HG03469 (cell line): ENCODE measurements at regions not wholly inside any gene's neighbourhood (a gene's known extent, or its start where the extent isn't known, plus 50 kb on each side); places are given as distances from the start of the nearest gene placed in this dataset.
"Not testable (repeated sequence)": the region's sequence is repeated elsewhere in the genome, so short reads cannot be mapped to it uniquely, and the experiment has no call there.

ENCODE experiments used
- ATAC-seq: cut with Tn5 transposase; IDR thresholded peaks from one replicate; pipeline ENCODE4 v1.9.1; 2021; ENCODE audit warnings: mild to moderate bottlenecking, moderate library complexity, moderate number of reproducible peaks; ENCODE audit not compliant: unreplicated experiment

DNA sequence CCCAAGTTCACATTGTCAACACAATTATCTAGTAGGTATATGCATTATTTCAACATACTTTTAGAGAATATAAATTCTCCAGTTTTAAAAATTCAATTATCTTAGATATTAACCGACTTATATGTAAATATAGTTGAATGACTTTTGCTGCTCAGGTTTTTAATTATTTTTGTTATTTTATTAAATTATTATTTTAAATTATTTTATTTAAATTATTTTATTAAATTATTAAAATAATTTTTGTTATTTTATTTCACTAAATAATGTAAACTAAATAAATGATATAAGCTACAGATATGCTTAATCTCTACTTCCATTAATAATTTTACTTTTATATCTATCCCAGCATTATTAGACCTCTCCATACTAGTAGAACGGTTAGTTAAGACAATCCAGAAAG is 544.3 kb upstream of the ARRDC3 start:
- ATAC-seq, result no peak

DNA sequence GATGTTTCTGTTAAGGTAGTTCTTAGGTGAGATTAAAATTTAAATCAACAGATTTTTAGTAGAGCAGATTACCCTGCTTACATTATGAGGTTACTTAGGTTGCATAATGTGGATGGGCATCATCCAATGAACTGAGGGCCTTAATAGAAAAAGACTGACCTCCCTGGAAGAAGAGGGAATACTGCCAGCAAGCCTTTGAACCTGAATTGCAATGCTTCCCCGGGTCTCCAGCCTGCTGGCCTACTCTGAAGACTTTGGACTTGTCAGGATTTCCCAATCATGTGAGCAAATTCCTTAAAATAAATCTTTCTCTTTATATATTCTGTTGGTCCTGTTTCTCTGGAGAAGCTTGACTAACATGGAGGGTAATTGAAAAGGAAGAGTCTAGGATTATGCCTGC is 542.1 kb upstream of the ARRDC3 start:
- ATAC-seq, result no peak

DNA sequence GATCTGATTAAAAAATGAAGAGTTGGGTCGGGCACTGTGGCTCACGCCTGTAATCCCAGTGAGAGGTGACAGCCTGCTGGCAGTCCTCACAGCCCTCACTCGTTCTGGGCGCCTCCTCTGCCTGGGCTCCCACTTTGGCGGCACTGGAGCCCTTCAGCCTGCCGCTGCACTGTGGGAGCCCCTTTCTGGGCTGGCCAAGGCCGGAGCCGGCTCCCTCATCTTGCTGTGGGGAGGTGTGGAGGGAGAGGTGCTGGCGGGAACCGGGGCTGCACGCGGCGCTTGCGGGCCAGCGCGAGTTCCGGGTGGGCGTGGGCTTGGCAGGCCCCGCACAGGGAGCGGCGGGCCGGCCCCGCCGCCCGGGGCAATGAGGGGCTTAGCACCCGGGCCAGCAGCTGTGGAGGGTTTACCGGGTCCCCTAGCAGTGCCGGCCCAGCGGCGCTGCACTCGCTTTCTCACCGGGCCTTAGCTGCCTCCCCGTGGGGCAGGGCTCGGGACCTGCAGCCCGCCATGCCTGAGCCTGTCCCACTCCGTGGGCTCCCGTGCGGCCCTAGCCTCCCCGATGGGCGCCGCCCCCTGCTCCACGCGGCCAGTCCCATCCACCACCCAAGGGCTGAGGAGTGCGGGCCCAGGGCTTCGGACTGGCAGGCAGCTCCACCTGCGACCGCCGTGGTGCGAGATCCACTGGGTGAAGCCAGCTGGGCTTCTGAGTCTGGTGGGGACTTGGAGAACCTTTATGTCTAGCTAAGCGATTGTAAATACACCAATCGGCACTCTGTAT is 534.1 kb upstream of the ARRDC3 start:
- not testable (repeated sequence) for ATAC-seq

DNA sequence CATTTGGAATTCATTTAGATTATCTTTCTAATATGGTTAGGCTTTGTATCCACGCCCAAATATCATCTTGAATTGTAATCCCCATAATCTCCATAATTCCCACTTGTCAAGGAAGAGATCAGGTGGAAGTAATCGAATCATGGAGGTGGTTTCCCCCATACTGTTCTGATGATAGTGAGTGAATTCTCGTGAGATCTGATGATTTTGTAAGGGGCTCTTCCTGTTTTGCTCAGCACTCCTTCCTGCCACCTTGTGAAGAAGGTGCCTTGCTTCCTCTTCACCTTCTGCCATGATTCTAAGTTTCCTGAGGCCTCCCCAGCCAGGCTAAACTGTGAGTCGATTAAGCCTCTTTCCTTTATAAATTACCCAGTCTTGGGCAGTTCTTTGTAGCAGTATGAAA is 527.5 kb upstream of the ARRDC3 start:
- no peak for ATAC-seq

DNA sequence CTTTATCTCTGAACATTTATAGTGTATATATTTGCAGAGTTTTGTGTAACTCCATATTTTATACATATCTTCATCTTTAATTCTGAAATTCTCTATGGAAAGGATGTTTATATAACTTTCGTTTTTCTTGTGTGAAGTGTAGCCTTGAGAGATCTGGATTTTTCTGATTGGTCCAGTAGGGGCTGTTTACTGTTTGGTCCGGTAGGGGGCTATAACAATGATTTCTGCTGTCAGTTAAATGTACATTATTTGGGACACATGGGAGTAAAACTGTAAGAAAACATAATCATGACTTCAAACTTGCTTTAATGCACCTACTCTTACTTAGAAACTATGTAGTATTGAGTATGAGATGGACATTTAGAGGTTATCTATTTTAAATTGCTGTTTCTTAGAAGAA is 527.1 kb upstream of the ARRDC3 start:
- no peak for ATAC-seq

DNA sequence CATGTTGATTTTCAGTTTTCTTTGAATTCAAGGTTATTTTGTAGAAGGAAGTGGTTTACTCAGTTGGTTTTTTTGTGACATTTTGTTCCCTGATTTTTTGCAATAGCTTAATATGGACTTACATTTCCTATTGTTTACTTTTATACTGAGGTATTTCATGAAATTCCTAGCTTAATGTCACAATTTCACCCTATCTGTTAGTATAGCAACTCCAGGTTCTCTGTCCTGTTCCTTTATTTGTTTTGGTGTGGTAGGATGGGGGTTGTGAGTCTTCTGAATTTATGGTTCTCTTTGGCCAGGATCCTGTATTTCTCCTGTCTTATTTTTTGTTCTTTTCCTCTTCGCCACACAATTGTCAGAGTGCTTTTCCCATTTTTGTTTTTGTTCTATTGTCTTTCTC is 523.4 kb upstream of the ARRDC3 start:
- no peak for ATAC-seq

DNA sequence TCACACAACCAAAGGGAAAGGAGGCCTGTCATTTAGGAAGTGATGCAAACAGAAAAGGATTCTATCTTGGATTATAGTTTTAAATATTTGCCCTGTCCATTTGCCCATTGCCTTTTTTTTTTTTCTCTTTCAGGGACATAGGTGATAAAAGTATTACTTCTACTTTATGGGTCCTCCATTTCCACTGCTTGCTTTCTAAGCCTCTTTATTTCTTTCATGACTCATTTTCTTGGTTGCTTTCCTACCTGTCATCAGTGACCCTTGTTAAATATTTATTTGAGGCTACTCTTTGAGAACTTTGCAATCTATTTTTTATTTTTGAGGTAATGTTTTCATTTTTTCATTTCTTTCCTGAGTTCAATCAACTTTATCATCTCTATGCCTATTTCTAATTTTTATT is 522.9 kb upstream of the ARRDC3 start:
- ATAC-seq, result no peak

DNA sequence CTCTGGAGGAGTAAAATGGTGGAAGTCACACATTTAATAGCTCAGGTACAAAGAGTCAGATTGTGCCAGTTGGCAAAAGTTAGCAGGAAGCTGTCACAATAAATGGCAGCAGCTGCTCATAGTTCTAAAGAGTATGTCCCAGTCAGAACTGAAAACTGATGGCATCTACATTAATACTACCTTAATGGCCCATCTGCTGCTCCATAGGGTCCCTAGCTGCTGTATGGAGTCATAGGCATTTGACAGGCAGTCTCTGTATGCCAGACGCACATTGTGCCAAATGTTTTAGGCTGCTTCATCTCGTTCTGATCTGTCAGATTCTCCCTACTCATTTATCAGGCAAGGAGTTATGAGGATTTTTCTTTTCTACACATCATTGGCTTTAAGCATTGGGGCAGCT is 515.8 kb upstream of the ARRDC3 start:
- ATAC-seq, result no peak

DNA sequence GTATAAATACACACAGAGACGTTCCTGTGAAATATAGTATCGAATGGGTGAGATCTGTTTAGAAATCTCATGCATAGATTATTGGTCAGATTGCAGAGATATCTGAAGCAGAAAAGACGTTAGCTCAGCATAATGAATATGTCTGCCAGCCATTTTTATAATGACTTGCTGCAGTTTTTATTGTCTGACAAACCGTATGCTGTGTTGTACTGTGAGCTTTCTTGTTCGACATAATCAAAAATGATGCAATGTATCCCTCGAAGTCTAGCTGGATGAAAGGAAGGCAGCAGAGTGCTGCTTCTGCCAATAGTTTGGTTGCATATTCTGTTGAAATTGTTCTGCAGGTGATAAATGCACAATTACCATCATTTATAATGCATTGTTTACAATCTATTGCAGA is 514.9 kb upstream of the ARRDC3 start:
- no peak for ATAC-seq

DNA sequence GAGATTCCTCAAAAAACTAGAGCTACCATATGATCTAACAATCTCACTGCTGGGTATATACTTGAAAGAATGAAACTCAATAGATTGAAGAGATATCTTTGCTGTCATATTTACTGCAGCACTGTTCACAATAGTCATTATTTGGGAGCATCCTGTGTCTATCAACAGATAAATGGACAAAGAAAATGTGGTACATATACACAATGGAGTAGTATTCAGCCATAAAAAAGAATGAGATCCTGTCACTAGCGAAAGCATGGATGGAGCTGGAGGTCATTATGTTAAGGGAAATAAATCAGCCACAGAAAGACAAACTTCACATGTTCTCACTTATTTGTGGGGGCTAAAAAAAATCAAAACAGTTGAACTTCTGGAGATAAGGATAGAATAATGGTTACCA is 505.7 kb upstream of the ARRDC3 start:
- no peak for ATAC-seq

DNA sequence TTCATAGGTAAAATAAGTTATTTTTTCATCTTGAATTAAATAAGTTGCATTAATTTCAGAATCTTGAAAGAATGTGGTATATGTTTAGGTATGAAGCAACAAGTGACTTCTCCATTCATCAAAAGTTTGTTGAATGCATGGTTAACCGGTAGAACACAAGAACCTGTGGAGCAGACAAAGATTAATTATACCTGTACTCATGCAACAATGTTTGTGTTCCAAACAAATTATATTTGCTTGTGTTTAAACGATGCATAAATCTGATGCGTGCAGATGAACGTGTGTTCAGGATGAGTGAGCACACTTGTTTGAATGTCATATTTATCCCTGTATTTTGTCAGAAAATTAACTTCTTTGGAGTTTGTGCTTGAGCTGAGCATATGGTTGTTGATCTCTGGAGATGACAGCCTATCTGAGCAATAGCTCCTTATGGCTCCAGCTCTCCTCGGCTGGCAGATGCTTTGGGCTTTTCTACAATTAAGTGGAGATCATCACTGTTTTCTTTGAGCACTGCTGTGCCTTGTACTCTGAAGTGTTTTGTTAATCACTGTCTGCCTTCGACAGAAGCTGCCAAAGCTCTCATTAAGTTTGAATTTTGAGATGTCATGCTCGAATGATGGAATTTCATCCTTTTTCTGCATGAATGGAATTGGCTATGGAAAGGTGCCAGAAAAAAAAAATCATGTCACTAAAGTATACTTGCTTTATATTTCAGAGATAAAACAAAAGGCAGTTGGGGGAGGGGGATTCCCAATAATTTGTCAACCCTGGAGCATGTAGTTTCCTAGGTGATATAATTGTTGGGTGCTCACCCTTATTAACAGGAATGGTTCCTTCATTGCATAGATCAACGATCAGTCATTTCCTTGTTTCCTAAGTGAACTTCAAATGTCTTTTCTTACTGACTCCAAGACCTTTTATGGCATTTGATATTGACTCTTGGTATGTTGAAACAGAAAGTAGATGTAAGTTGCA is 502.5 kb upstream of the ARRDC3 start:
- ATAC-seq, result no peak

DNA sequence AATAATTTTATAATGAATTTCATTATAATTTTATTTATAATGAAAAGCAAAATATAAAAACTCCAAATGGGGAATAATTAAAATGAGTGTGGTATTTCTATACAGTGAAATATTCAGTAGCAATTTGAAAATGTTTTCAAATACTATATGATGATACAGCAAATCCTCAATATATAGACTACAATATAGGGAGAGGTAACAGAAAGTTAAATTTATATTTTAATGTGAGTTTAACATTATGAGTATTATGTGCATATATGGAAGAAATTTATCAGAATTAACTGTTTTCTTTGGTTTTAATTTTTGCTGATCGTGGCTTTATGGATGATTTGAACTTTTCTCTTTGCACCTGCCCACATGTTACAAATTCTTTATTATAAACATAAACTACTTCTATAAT is 500.9 kb upstream of the ARRDC3 start:
- ATAC-seq, result no peak

DNA sequence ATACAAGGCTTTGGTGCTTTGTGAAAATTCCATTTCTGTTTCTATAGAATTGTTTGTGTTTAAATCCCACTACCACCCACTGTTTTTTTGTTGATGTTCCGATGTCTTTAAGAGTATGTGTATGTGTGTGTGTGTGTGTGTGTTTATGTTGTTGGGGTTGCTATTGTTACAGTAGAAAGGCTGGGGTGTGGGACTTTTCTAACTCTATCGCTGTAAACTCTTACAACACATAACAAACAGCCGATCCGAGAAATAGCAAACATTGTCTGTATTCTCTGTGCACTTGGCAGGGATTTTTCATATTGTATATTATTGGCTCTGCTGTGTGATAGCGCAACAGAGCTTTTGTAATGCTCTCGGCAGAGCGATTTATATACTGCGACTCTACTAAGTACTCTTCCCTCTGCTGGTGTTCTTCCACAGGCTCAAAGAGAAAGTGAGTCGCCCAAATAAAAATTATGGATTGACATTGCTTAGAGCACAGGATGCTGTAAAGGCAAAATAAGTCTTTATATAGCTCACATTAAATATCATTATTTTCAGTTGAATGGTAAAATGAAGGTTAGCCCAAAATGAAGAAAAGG is 492.2 kb upstream of the ARRDC3 start:
- no peak for ATAC-seq

DNA sequence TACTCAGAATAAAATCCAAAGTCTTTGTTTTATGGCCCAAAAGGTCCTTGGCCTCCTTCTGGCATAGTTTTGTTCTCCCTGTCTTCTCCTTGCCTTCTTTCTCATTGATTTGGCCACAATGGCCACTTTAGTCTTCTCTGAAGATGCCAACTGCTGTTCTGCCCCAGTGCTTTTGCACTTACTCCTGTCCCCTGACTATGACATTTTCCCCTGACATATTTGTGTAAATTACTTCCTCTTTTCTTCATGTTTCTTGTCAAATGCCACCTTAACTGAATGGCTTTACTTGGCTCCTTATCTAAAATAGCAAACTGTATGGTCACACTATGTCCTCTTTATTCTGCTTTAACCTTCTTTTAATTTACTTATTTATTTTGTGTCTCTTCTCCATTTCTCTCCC is 484.7 kb upstream of the ARRDC3 start:
- no peak for ATAC-seq

DNA sequence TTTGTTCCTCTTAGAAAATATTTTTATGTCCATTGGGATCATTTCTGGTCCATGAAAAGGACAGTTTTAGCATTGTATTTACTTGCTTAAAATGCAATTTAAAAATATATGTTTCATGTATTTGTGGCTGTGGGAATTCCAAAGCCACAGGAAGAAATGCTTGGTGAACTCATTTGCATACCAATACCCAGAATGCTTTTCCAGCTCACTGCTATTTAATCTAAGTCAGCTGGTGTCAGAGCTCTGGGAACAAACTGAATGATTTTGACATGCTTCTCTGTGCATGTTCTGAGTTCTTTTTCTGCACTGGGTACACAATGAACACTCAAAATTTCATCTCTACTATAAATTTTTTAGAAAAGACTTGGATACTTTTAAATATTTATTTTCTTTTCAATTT is 482.8 kb upstream of the ARRDC3 start:
- no peak for ATAC-seq

DNA sequence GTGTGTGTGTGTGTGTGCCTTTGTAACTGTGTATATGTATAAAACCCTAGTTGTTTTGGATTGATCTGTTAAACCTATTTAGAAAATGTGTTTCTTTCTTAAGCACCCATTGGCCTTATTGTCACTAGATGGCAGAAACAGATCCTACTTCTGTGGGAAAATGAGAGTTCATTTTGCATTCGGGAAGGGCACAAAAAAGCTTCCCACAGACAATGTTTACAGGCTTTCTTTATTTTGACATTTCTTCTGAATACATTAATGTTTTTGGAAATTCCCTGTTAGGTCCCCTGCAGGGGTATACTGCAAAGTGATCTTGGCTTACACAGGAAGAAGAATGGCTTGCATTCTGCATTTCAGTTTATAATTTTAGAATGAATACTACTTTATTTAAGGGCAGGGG is 481.8 kb upstream of the ARRDC3 start:
- no peak for ATAC-seq

DNA sequence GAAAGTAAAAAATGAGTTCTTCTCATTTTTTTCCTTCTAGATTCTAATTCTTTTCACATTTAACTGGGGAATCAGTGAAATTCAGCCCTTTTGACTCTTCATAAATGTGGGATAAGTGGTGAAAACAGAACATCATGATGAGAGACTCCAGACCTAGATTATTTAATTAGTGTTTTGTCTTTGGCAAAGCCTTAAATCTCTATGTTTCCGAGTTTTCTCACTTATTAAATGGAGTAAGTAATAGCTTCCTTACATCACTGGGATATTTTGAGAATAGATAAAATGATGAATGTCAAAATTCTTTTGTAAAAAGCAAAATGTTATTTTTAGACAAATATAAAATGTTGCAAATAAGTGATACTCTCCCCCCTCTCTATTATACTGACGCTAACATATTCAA is 468.6 kb upstream of the ARRDC3 start:
- ATAC-seq, result no peak

DNA sequence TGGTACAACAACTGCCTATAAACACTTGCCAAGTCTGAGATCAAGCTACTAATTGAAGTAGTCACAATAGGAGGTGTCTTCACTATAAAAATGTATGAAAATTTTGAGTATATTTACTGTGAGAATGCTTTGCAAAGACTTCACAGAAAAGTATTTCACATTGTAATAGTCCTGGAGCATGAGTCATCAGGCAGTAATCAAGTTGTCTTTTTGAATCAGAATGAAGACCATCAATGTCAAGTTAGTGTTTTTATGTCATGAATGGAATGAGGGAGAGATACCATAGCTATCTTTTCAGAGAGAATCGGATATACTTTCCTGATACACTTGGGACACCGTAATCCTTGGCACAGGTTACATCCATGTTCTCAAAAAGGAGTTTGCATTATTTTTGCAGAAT is 466.9 kb upstream of the ARRDC3 start:
- no peak for ATAC-seq

DNA sequence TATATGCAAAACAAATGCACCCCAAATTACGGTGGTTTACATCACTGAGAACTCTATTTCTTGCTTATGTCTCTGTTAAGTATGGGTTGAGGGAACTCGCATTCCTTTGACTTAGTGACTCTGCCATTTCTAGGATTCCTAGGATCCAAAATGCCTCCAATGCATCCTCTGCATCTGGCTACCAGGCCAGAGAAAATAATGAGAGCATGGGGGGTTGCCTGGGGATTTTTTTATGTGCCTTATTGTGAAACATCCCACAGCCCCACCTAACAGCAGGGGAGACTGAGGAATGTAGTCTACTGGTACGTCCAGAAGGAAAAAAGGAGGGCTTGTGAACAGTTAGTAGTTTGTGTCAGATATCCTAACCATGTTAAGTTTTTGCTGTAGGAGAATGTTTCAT is 466.0 kb upstream of the ARRDC3 start:
- no peak for ATAC-seq

DNA sequence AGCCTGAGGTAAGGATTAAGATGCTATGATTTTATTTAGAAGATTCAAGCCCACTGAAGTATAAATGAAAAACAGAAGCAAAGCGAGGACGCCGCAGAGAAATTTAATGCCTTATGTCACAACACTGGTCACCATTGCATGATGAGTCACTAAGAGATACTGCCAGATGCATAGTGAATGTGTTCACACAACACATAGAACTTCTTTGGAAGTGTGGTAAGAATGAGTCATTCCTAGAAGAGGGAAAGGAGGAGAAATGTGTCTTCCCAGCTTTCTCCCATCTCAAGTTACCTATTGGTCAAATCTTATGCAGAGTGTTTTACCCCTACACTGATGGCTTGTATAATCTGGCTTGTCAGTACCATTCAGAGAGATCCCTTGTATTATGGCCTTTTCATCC is 465.3 kb upstream of the ARRDC3 start:
- no peak for ATAC-seq

DNA sequence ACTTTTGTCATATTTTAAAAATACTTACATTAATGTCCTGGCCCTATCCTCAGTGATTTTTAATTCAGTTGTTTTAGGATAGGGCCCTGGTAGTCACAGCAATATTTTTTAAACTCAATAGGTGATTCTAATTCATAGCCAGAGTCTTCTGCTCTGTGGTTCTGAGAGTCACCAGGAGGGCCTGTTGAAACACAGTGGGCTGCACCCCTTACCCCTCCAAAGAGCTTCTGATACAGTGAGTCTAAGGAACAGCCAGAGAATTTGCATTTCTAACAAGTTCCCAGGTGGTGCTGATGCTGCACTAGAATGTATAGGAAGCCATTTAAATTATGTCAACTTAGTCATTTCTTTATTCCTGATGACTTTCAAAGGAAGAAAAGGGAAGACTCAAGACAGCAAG is 458.3 kb upstream of the ARRDC3 start:
- no peak for ATAC-seq

DNA sequence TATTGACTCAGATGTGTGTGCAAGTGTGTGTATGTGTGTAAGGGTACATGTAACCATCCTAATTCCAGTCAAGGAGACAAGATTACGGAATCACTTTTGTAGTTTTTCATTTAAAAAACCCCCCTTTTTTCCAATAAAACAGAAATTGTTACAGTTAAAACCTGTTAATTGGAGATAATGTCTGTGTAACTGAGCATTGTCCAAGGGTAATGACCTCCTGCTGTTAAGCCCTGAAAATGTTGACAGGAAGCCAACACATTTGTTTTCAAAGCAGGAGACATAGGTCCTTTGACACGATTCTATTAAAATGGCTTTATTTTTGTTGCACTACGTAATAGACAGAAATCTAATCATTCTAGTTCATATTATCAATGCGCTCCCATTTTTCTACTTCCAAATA is 457.3 kb upstream of the ARRDC3 start:
- no peak for ATAC-seq
